DOHH2 (cell line): ENCODE measurements at regions not wholly inside any gene's neighbourhood (a gene's known extent, or its start where the extent isn't known, plus 50 kb on each side); places are given as distances from the start of the nearest gene placed in this dataset.

Experiments
- EZH2phosphoT487 ChIP-seq: fragments of 200-600 bp; sonication (generic); IDR thresholded peaks from 2 replicates; pipeline ENCODE4 v1.6.1; 2017; ENCODE audit warnings: borderline replicate concordance, mild to moderate bottlenecking, antibody characterized with exemption, low read length, moderate library complexity, mixed read lengths
- TF ChIP-seq, protein P1 (sequence below): fragments of 200-600 bp; sonication (generic); IDR thresholded peaks from one replicate; pipeline ENCODE4 v1.5.1; 2014; ENCODE audit warnings: antibody characterized with exemption, mild to moderate bottlenecking, low read depth, low read length; ENCODE audit not compliant: poor library complexity, severe bottlenecking

DNA sequence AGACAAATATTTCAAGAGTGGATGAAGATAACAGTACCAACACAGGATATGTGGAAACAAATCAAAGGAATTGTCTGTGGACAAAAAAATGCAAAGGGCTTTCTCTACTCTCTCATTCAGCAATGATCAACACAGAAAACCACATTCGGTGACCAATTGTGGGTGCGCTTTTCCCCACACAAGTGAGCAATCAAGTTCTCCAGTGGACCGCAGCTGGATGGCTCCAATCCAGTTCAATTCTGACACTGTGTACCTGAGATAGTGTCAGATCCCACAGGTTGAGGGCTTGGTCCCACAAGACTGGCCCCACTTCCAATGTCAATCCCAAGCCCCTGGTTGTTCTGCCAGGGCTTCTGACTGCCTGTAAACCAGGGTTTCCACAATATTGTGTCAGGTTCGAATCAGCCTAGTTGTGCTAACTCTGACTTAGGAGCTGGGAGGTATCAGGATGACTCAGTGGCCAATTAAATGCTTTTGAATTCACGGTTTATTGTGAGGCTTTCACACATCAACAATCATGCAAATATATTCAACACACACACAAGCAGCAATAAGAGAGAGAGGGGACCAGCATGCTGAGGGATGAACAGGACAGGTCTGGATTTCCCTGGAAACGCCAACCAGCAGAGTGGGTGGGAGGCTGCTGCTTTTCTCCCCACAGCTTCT lies 87.0 kb upstream of the BTG3 start:
- TF ChIP-seq, protein P1, sequence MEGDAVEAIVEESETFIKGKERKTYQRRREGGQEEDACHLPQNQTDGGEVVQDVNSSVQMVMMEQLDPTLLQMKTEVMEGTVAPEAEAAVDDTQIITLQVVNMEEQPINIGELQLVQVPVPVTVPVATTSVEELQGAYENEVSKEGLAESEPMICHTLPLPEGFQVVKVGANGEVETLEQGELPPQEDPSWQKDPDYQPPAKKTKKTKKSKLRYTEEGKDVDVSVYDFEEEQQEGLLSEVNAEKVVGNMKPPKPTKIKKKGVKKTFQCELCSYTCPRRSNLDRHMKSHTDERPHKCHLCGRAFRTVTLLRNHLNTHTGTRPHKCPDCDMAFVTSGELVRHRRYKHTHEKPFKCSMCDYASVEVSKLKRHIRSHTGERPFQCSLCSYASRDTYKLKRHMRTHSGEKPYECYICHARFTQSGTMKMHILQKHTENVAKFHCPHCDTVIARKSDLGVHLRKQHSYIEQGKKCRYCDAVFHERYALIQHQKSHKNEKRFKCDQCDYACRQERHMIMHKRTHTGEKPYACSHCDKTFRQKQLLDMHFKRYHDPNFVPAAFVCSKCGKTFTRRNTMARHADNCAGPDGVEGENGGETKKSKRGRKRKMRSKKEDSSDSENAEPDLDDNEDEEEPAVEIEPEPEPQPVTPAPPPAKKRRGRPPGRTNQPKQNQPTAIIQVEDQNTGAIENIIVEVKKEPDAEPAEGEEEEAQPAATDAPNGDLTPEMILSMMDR, result no peak
- no peak for TF ChIP-seq EZH2phosphoT487
